ENCODE measurements at regions not wholly inside any gene's neighbourhood (a gene's known extent, or its start where the extent isn't known, plus 50 kb on each side); places are given as distances from the start of the nearest gene placed in this dataset.

DNA sequence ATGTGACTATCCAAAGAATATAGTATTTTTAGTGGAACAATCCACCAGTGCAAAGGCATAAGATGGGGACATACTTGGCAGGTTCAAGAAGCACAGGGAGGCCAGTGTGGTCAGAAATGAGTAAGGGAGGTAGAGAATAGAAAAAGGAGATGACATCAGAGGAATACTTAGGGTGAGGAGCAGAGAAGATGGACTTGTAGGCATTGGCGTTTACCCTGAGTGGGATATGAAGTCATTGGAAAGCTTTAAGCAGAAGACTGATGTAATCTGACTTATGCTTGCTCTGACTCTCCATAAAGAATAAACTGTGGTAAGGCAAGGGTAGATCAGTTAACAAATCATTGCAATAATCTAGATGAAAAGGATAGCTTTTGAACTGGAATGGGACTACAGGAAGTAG, 228.7 kb downstream of the GJA1 start:
- TF ChIP-seq POLR2A (IDR thresholded peaks at IDR 0.05; ENCODE audit: low read length) (no peak), KDM1A (IDR thresholded peaks at IDR 0.05; ENCODE audit: low read depth) (no peak), BHLHE40 (IDR thresholded peaks at IDR 0.05; ENCODE audit: low read depth, low read length) (no peak), CTCF (IDR thresholded peaks at IDR 0.05) (no peak), MAZ (IDR thresholded peaks at IDR 0.05; ENCODE audit: borderline replicate concordance, low read depth, low read length) (no peak), CBX8 (IDR thresholded peaks at IDR 0.05) (no peak), EP300 (IDR thresholded peaks at IDR 0.05) (no peak), POLR2AphosphoS2 (conservative IDR thresholded peaks at IDR 0.05; ENCODE audit: low read length) (no peak), HMGXB4 (CRISPR knock-in tag; IDR thresholded peaks at IDR 0.05; ENCODE audit: borderline replicate concordance) (no peak), RNF2 (IDR thresholded peaks at IDR 0.05; ENCODE audit: borderline replicate concordance, low read depth) (no peak), SREBF2 (IDR thresholded peaks at IDR 0.05) (no peak), RCOR1 (IDR thresholded peaks at IDR 0.05; ENCODE audit: low read depth, low read length) (no peak)
- TF ChIP-seq, protein P1, sequence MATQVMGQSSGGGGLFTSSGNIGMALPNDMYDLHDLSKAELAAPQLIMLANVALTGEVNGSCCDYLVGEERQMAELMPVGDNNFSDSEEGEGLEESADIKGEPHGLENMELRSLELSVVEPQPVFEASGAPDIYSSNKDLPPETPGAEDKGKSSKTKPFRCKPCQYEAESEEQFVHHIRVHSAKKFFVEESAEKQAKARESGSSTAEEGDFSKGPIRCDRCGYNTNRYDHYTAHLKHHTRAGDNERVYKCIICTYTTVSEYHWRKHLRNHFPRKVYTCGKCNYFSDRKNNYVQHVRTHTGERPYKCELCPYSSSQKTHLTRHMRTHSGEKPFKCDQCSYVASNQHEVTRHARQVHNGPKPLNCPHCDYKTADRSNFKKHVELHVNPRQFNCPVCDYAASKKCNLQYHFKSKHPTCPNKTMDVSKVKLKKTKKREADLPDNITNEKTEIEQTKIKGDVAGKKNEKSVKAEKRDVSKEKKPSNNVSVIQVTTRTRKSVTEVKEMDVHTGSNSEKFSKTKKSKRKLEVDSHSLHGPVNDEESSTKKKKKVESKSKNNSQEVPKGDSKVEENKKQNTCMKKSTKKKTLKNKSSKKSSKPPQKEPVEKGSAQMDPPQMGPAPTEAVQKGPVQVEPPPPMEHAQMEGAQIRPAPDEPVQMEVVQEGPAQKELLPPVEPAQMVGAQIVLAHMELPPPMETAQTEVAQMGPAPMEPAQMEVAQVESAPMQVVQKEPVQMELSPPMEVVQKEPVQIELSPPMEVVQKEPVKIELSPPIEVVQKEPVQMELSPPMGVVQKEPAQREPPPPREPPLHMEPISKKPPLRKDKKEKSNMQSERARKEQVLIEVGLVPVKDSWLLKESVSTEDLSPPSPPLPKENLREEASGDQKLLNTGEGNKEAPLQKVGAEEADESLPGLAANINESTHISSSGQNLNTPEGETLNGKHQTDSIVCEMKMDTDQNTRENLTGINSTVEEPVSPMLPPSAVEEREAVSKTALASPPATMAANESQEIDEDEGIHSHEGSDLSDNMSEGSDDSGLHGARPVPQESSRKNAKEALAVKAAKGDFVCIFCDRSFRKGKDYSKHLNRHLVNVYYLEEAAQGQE (IDR thresholded peaks at IDR 0.05) = no peak
- TF ChIP-seq, protein P2, sequence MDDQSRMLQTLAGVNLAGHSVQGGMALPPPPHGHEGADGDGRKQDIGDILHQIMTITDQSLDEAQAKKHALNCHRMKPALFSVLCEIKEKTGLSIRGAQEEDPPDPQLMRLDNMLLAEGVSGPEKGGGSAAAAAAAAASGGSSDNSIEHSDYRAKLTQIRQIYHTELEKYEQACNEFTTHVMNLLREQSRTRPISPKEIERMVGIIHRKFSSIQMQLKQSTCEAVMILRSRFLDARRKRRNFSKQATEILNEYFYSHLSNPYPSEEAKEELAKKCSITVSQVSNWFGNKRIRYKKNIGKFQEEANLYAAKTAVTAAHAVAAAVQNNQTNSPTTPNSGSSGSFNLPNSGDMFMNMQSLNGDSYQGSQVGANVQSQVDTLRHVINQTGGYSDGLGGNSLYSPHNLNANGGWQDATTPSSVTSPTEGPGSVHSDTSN (IDR thresholded peaks at IDR 0.05) = no peak

Measured in A549 (cell line).